ENCODE measurements at regions not wholly inside any gene's neighbourhood (a gene's known extent, or its start where the extent isn't known, plus 50 kb on each side); places are given as distances from the start of the nearest gene placed in this dataset.

- intact Hi-C loops (cut with micrococcal nuclease) = no loop called here
- POLR2A ChIA-PET = no interaction called here
- RAD21 ChIA-PET (ENCODE audit: low non-redundant PET in 1 of 2, low total read pairs in 2 of 2, uncharacterized antibody in 2 of 2, unreplicated experiment in 2 of 2) = no interaction called here
These were observed 231.6 kb downstream of the SPRY2 start for GRCh38 chr13:80109303-80109702.

GRCh38 chr13:80105350-80105749 is 235.6 kb downstream of the SPRY2 start:
- BruUV-seq (replicated peaks) = no TSS peak
- Histone ChIP-seq H3K9ac (ENCODE audit: low read length) (no peak overlapping the region), H3K4me1 (ENCODE audit: control insufficient read depth in 1 of 2, insufficient read depth in 2 of 2, low read length in 2 of 2) (no peaks in the 10 kb centered on the region), H3K4me2 (ENCODE audit: low read length) (no peak overlapping the region), H3K27me3 (ENCODE audit: insufficient read depth, low read length) (no peaks in the 10 kb centered on the region), H3K79me2 (ENCODE audit: insufficient read depth, low read length) (no peaks in the 10 kb centered on the region), H3K4me3 (replicated peaks in 1 of 2; ENCODE audit: low read depth in 1 of 2, low read length in 2 of 2) (no peak overlapping the region), H4K20me1 (ENCODE audit: insufficient read depth) (no peaks in the 10 kb centered on the region), H3K27ac (ENCODE audit: low read depth, low read length) (no peak overlapping the region), H2AFZ (ENCODE audit: low read depth, low read length, poor library complexity, severe bottlenecking) (no peak overlapping the region), H3K36me3 (ENCODE audit: control insufficient read depth in 1 of 2, insufficient read depth in 2 of 2, low read length in 2 of 2) (no peaks in the 10 kb centered on the region), H3K9me2 (ENCODE audit: insufficient read depth) (no peaks in the 10 kb centered on the region), H3K9me3 (ENCODE audit: control insufficient read depth in 1 of 2, insufficient read depth in 1 of 2, low read depth in 1 of 2, low read length in 2 of 2) (no peaks in the 10 kb centered on the region)
- no peak for ATAC-seq
- ChIA-PET POLR2A (no interaction called here), RAD21 (ENCODE audit: low non-redundant PET in 1 of 2, low total read pairs in 2 of 2, uncharacterized antibody in 2 of 2, unreplicated experiment in 2 of 2) (no interaction called here), CTCF (no interaction called here)
- intact Hi-C loops (cut with micrococcal nuclease) = no loop called here
- DNase-seq (ENCODE audit: low read depth, low spot score) = no peak
- no peak for TF ChIP-seq EZH2phosphoT487 (IDR thresholded peaks at IDR 0.05; ENCODE audit: borderline replicate concordance)
- no peak for TF ChIP-seq TCF7L2 (IDR thresholded peaks at IDR 0.05; ENCODE audit: borderline replicate concordance, extremely low read depth, insufficient read depth, insufficient read length)
- no peak for TF ChIP-seq YY1 (IDR thresholded peaks at IDR 0.05; ENCODE audit: extremely low read depth, insufficient replicate concordance, low read depth, low read length)
- TF ChIP-seq JUND (IDR thresholded peaks at IDR 0.05) = no peak
- no peak for TF ChIP-seq ATF3 (IDR thresholded peaks at IDR 0.05)
- no peak for TF ChIP-seq CEBPB (IDR thresholded peaks at IDR 0.05; ENCODE audit: low read depth)
- no peak for TF ChIP-seq EGR1 (IDR thresholded peaks at IDR 0.05; ENCODE audit: low read depth)

More at GRCh38 chr13:80109303-80109702, 231.6 kb downstream of the SPRY2 start:
- Histone ChIP-seq H3K27ac (ENCODE audit: low read depth, low read length) (no peak overlapping the region), H4K20me1 (ENCODE audit: insufficient read depth) (no peaks in the 10 kb centered on the region), H3K36me3 (ENCODE audit: control insufficient read depth in 1 of 2, insufficient read depth in 2 of 2, low read length in 2 of 2) (no peaks in the 10 kb centered on the region), H3K27me3 (ENCODE audit: insufficient read depth, low read length) (no peaks in the 10 kb centered on the region), H3K9me3 (ENCODE audit: control insufficient read depth in 1 of 2, insufficient read depth in 1 of 2, low read depth in 1 of 2, low read length in 2 of 2) (no peaks in the 10 kb centered on the region), H3K9me2 (ENCODE audit: insufficient read depth) (no peaks in the 10 kb centered on the region), H3K4me3 (replicated peaks in 1 of 2; ENCODE audit: low read depth in 1 of 2, low read length in 2 of 2) (no peak overlapping the region), H3K4me1 (ENCODE audit: control insufficient read depth in 1 of 2, insufficient read depth in 2 of 2, low read length in 2 of 2) (no peaks in the 10 kb centered on the region), H3K79me2 (ENCODE audit: insufficient read depth, low read length) (no peaks in the 10 kb centered on the region), H3K9ac (ENCODE audit: low read length) (no peak overlapping the region), H2AFZ (ENCODE audit: low read depth, low read length, poor library complexity, severe bottlenecking) (no peak overlapping the region), H3K4me2 (ENCODE audit: low read length) (no peak overlapping the region)
- ATAC-seq (no peak), DNase-seq (ENCODE audit: low read depth, low spot score) (no peak)
- TF ChIP-seq EZH2phosphoT487 (IDR thresholded peaks at IDR 0.05; ENCODE audit: borderline replicate concordance) = no peak
- TF ChIP-seq MAX (IDR thresholded peaks at IDR 0.05) = no peak
- TF ChIP-seq POLR2AphosphoS5 (IDR thresholded peaks at IDR 0.05; ENCODE audit: low read depth, low read length) = no peak
- no peak for TF ChIP-seq ATF3 (IDR thresholded peaks at IDR 0.05)
- no peak for TF ChIP-seq JUND (IDR thresholded peaks at IDR 0.05)
- BruUV-seq (replicated peaks) = no TSS peak
- CTCF ChIA-PET = no interaction called here
